Dermis blood vessel endothelial cell (primary cell): ENCODE measurements at regions not wholly inside any gene's neighbourhood (a gene's known extent, or its start where the extent isn't known, plus 50 kb on each side); places are given as distances from the start of the nearest gene placed in this dataset.
A peak's percentile ranks its signal among the peaks of the same experiment; 100 is the strongest.
"Not testable (repeated sequence)": the region's sequence is repeated elsewhere in the genome, so short reads cannot be mapped to it uniquely, and the experiment has no call there.

Experiments
- DNase-seq: peaks from one replicate; pipeline ENCODE4 v3.0.0; 2010

GRCh38 chr15:38073178-38073946, 138.9 kb downstream of the TMCO5A start:
- DNase-seq = peak; percentile 56

DNA sequence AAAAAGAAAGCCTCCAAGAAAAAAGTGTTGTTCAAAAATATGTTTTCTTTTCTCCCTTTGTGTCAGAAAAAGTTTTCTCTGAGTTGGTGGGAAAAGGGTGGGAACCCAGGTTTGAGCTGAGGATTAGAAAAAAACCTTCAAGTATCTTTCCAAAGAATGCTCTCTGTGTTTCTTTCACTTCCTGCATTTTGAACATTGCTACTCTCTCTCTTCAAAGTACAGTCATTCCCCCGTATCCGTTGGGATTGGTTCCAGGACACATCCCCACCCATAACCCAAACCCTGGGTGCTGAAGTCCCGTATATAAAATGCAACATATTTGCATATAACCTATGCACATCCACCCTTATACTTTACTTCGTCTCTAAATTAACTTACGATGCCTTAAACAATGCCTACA, 139.6 kb downstream of the TMCO5A start:
- no peak for DNase-seq

GRCh38 chr15:38075466-38075865, 141.0 kb downstream of the TMCO5A start:
- no peak for DNase-seq

- no peak for DNase-seq
Measured at GRCh38 chr15:38076786-38077185, 142.3 kb downstream of the TMCO5A start.

GRCh38 chr15:38079236-38079635, 144.8 kb downstream of the TMCO5A start:
- DNase-seq = no peak

- no peak for DNase-seq
Measured at GRCh38 chr15:38080651-38081275, 146.3 kb downstream of the TMCO5A start.

DNA sequence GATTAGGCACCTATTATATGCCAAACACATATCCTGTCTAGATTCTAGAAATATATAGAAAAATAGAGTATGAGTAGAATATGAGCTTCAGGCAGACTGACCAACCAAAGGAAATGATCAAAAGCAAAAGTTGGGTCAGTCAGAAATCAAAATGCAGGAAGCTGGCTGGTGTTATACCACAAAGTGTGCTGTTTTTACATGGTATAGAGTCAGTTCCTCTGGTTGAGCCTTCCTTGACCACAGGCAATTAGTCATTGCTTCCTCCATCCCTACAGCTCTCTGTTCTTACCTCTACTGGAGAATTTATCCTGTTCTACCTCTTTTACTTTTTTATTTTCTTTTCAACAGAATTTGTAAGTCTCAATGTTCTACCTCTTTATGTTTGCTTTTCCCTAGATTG, 149.8 kb downstream of the TMCO5A start:
- DNase-seq = peak; percentile 64

- DNase-seq = peak; percentile 54
Measured at GRCh38 chr15:38085114-38085513, 150.7 kb downstream of the TMCO5A start.

- DNase-seq = no peak
Measured at GRCh38 chr15:38085931-38086568, 151.6 kb downstream of the TMCO5A start.

DNA sequence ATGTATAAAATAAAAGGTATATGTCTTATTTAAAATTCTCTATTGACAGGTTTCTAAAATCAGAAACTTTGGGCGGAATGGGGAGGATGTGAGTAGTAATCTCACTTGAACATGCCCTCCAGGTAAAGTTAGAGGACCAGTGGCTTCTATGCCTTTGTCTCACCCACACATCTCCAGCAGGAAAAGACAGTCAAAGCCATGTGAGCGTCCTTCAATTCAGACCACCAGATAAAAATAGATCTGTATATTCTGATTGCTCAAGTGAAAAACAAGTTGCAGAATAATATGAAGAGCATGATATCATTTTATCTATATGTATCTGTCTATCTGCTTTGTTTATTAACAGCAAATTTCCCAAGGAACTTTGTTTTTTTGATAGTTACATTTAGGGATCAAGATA, 152.2 kb downstream of the TMCO5A start:
- no peak for DNase-seq

DNA sequence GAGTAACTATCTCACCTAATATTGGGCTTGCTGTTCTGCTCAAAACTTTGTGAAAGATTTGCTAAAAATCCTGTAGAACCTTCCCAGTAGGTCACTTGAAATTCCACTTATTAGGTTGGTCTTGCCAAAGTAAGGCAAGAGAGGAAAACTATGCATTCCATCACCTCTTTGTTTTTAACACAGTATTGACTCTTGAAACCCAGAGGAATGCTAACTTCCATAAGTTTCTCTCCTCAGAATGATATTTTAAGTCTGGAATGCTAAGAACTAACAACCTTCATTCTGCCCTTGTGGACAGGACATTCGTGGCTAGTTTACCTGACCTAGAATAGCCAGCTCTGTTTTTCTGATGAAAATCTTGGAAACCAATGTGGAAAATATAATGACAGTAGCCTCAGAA, 154.5 kb downstream of the TMCO5A start:
- DNase-seq = no peak

DNA sequence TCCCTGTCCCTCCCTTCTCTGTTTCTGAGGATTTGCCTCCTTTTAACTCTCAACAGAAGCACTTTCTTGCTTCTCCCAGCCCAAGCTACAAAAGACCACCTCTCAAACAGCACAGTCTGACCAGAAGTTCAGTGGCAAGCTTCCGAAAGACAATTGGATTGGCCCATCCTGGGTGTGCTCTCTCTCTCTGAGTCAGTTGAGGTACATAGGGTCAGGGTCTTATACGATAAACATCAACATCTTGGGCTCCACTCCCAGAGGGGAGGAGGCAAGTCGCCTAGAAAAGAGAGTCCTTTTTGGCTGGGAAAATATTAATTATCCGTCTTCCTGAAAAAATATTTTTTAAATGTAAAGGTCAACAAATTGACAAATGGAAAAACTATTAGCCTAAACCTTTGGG, 155.8 kb downstream of the TMCO5A start:
- DNase-seq = no peak

GRCh38 chr15:38090678-38091077, 156.2 kb downstream of the TMCO5A start:
- DNase-seq = no peak

- no peak for DNase-seq
Measured at GRCh38 chr15:38091078-38091645, 156.7 kb downstream of the TMCO5A start.

- no peak for DNase-seq
Measured at GRCh38 chr15:38093931-38094330, 158.7 kb upstream of the SPRED1 start.

DNA sequence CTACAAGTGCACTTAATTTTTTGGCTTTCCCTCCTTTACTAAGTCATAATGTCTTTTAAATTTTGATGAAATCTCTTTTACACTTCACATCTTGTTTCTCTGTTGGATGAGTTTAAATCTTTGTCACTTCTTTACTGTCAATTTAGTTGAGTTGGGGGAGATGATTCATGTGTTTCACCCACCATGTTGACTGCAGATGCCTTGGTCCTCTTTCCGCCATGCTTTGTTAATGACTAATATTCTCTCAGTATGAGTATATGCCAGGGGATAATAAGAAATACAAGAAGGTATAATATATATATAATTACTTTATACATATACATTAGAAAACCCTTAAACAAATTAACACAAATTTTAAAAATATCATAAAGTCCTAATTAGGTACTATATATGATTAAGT, 149.7 kb upstream of the SPRED1 start:
- DNase-seq = no peak

DNA sequence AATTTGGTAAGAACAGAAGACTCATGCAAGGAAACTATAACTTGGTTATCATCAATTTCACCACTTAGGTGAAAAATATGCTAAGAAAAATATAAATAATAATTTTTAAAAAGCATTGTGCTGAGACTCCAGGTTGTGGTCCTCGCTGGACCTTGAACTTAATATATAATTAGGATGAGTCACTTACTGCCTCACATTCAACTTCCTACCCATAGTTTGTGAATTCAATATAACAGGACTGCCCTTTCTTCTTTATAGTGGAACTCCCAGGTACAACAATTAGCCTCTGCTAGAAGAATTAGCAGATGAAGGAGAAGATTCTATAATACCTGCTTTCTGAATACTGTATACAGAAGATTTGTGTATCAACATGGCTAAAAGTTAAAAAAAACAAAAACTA, 149.1 kb upstream of the SPRED1 start:
- DNase-seq = no peak

DNA sequence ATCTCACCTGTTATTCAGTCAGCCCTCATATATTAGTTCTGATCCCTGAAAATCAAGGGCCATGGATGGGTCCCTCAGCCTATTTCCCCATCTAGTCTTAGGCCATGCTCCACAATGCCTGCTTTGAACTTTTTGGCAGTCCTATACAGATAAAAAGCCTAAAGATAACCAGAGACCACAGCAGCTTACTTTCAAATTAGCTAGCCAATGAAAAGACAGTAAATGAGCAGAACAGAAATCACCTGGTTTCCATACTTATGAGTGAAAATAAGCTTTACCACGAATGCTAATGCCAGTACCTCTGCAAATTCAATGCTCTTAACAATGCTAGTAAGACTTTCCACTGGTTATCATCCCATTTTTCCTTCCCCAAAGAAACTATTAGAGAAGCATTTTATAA, 141.6 kb upstream of the SPRED1 start:
- DNase-seq = no peak

GRCh38 chr15:38112406-38112805, 140.2 kb upstream of the SPRED1 start:
- DNase-seq = no peak

- DNase-seq = no peak
Measured at GRCh38 chr15:38115121-38115520, 137.5 kb upstream of the SPRED1 start.

GRCh38 chr15:38117781-38118180, 134.9 kb upstream of the SPRED1 start:
- no peak for DNase-seq

GRCh38 chr15:38119865-38120264, 132.8 kb upstream of the SPRED1 start:
- DNase-seq = not testable (repeated sequence)

- DNase-seq = peak; percentile 8
Measured at GRCh38 chr15:38127306-38127771, 125.3 kb upstream of the SPRED1 start.
